Smooth muscle cell (in vitro differentiated cells): ENCODE measurements at regions not wholly inside any gene's neighbourhood (a gene's known extent, or its start where the extent isn't known, plus 50 kb on each side); places are given as distances from the start of the nearest gene placed in this dataset.

Experiments used
- DNase-seq: peaks from one replicate; lab custom pipeline; 2025; ENCODE audit not compliant: unreplicated experiment; lab: John Stamatoyannopoulos, UW
- H2AFZ ChIP-seq: fragments of 200-600 bp; sonication (generic); 2 replicates; pipeline ENCODE4 v1.6.0; 2016; ENCODE audit warnings: antibody characterized with exemption, low read depth, mild to moderate bottlenecking
- H3F3A ChIP-seq: fragments of 200-600 bp; sonication (generic); 2 replicates; pipeline ENCODE4 v1.6.0; 2017; ENCODE audit warnings: antibody characterized with exemption, low read depth
- H3K27ac ChIP-seq: fragments of 200-600 bp; sonication (generic); 2 replicates; pipeline ENCODE4 v1.5.1; 2016; ENCODE audit warnings: low read depth, mild to moderate bottlenecking
- H3K27me3 ChIP-seq: fragments of 200-600 bp; sonication (generic); 2 replicates; pipeline ENCODE4 v1.6.1; 2016; ENCODE audit warnings: low read depth, mild to moderate bottlenecking
- H3K36me3 ChIP-seq: fragments of 200-600 bp; sonication (generic); 2 replicates; pipeline ENCODE4 v1.5.1; 2016; ENCODE audit warnings: low read depth
- H3K4me1 ChIP-seq: fragments of 200-600 bp; sonication (generic); 2 replicates; pipeline ENCODE4 v1.5.1; 2016; ENCODE audit warnings: low read depth
- H3K4me2 ChIP-seq: fragments of 200-600 bp; sonication (generic); 2 replicates; pipeline ENCODE4 v1.6.0; 2016; ENCODE audit warnings: mild to moderate bottlenecking
- H3K4me3 ChIP-seq: fragments of 200-600 bp; sonication (generic); 2 replicates; pipeline ENCODE4 v1.5.1; 2016; ENCODE audit warnings: mild to moderate bottlenecking
- H3K79me2 ChIP-seq: fragments of 200-600 bp; sonication (generic); 2 replicates; pipeline ENCODE4 v1.6.0; 2016; ENCODE audit warnings: low read depth, mild to moderate bottlenecking
- H3K9ac ChIP-seq: fragments of 200-600 bp; sonication (generic); 2 replicates; pipeline ENCODE4 v1.6.0; 2016; ENCODE audit warnings: low read depth
- H3K9me3 ChIP-seq: fragments of 200-600 bp; sonication (generic); replicated peaks from 2 replicates; pipeline ENCODE4 v1.5.1; 2016; ENCODE audit warnings: low read depth
- H4K20me1 ChIP-seq: fragments of 200-600 bp; sonication (generic); 2 replicates; pipeline ENCODE4 v1.6.0; 2016; ENCODE audit warnings: low read depth
- WGBS: methylation state at CpG from one replicate; pipeline ENCODE4 v1.1.7; 2016; ENCODE audit warnings: low lambda C conversion rate; 5-methylcytosine and 5-hydroxymethylcytosine counted together
- TF ChIP-seq, protein P1 (sequence below): fragments of 200-600 bp; sonication (generic); IDR thresholded peaks from 2 replicates; pipeline ENCODE4 v1.5.1; 2017; ENCODE audit warnings: borderline replicate concordance, mild to moderate bottlenecking, antibody characterized with exemption; ENCODE audit not compliant: insufficient read depth, poor library complexity, severe bottlenecking

DNA sequence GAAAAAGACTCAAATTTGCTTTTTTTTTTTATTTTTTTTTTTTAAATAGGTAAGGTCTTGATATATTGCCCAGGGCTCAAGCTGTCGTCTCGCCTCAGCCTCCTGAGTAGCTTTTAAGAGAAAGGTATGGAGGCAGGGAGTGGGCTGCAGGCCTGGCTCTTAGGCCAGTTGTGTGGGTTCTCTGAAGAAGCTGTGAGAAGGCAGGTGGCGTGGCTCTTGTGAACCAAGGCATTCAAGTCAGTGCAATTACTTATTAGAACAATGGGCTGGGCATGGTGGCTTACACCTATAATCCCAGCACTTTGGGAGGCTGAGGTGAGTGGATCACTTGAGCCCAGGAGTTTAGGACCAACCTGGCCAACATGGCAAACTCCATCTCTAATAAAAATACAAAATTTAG is 244.0 kb upstream of the SFRP2 start:
- no peak overlapping the region for H3K27ac ChIP-seq
- no peaks in the 10 kb centered on the region for H3F3A ChIP-seq
- H3K4me1 ChIP-seq: no peaks in the 10 kb centered on the region
- no peak overlapping the region for H3K4me2 ChIP-seq
- DNase-seq: no peak
- H3K27me3 ChIP-seq: peaks cover 13% of the 10 kb centered on the region
- H3K9me3 ChIP-seq: no peaks in the 10 kb centered on the region
- no peaks in the 10 kb centered on the region for H4K20me1 ChIP-seq
- no peaks in the 10 kb centered on the region for H3K79me2 ChIP-seq
- 95% methylated on average over 3 of the region's 3 CpGs for whole genome bisulfite sequencing
- TF ChIP-seq, protein P1, sequence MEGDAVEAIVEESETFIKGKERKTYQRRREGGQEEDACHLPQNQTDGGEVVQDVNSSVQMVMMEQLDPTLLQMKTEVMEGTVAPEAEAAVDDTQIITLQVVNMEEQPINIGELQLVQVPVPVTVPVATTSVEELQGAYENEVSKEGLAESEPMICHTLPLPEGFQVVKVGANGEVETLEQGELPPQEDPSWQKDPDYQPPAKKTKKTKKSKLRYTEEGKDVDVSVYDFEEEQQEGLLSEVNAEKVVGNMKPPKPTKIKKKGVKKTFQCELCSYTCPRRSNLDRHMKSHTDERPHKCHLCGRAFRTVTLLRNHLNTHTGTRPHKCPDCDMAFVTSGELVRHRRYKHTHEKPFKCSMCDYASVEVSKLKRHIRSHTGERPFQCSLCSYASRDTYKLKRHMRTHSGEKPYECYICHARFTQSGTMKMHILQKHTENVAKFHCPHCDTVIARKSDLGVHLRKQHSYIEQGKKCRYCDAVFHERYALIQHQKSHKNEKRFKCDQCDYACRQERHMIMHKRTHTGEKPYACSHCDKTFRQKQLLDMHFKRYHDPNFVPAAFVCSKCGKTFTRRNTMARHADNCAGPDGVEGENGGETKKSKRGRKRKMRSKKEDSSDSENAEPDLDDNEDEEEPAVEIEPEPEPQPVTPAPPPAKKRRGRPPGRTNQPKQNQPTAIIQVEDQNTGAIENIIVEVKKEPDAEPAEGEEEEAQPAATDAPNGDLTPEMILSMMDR: no peak
- no peak overlapping the region for H3K4me3 ChIP-seq
- no peaks in the 10 kb centered on the region for H3K36me3 ChIP-seq
- H2AFZ ChIP-seq: no peak overlapping the region
- H3K9ac ChIP-seq: no peak overlapping the region

DNA sequence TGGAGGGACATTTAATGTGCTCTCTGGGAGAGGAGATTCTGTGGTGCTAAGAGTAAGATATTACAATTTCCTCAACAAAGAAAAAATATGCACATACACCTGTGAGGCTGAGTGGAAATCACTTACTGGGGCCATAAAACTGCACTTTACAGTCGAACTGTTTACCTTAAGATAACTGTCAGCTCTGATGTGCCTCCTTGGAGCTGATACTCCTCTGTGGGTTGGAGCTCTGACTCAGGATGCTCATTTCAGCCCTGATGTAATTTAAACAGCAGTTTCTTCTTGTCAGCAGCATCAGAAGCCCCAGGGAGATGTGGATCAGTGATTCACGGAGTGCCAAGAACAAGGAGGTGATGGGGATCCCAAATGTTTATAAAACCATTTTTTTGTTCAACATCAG is 241.9 kb upstream of the SFRP2 start:
- Histone ChIP-seq H4K20me1 (no peaks in the 10 kb centered on the region), H3K4me3 (no peak overlapping the region), H3K9me3 (no peaks in the 10 kb centered on the region), H3K9ac (no peak overlapping the region), H3K4me1 (no peaks in the 10 kb centered on the region), H3K27me3 (peaks cover 23% of the 10 kb centered on the region), H3F3A (no peaks in the 10 kb centered on the region), H3K36me3 (no peaks in the 10 kb centered on the region), H3K4me2 (no peak overlapping the region), H3K27ac (no peak overlapping the region), H2AFZ (no peak overlapping the region), H3K79me2 (no peaks in the 10 kb centered on the region)
- 29% methylated on average over 2 of the region's 2 CpGs for WGBS
- TF ChIP-seq, protein P1: no peak
- no peak for DNase-seq

DNA sequence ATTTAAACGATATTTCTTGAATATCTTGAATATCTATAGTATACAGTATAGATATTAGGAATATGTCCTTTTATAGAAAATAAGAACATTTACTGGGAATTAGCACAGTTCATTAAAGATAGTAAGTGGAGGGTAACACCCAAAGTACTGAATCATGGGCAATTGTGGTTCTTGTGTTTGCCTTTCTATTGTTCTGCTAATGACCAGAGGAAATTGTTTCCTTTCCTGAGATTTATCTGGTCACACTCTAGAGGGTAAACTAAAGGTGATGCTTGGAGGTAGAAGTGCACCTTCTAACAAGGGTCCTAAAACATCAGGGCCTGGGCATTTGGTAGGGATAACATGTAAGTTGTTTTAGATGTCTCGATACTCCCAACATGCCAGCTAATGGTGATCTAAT is 241.3 kb upstream of the SFRP2 start:
- Histone ChIP-seq H3K4me3 (no peak overlapping the region), H3K27me3 (peaks cover 23% of the 10 kb centered on the region), H3K9ac (no peak overlapping the region), H3K27ac (no peak overlapping the region), H4K20me1 (no peaks in the 10 kb centered on the region), H3K79me2 (no peaks in the 10 kb centered on the region), H3F3A (no peaks in the 10 kb centered on the region), H2AFZ (no peak overlapping the region), H3K4me1 (no peaks in the 10 kb centered on the region), H3K36me3 (no peaks in the 10 kb centered on the region), H3K9me3 (no peaks in the 10 kb centered on the region), H3K4me2 (no peak overlapping the region)
- 69% methylated on average over 2 of the region's 2 CpGs for WGBS
- no peak for DNase-seq
- TF ChIP-seq, protein P1: no peak

DNA sequence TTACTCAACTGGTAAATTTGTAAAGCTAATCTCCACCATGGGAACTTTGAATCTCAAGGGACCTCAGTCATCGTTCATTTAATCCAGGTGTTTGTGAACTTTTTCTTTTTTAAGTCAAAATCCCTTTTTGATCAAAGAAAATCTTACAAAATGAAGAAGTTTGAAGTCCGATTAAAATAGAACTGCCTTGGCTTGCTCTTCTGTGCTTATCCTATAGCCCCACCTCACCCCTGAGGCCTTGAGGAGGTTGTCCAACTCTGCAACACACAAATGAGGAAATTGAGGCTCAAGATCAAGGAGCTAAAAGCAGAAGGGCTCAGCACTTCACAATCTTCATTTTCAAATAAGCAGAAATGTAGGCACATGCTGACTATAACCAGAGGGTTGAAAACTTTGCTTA is 240.3 kb upstream of the SFRP2 start:
- Histone ChIP-seq H3K4me1 (no peaks in the 10 kb centered on the region), H3K79me2 (no peaks in the 10 kb centered on the region), H4K20me1 (no peaks in the 10 kb centered on the region), H3K9ac (no peak overlapping the region), H3K27me3 (peaks cover 23% of the 10 kb centered on the region), H3K9me3 (no peaks in the 10 kb centered on the region), H3F3A (no peaks in the 10 kb centered on the region), H3K4me3 (no peak overlapping the region), H3K36me3 (no peaks in the 10 kb centered on the region), H2AFZ (no peak overlapping the region), H3K27ac (no peak overlapping the region), H3K4me2 (no peak overlapping the region)
- WGBS: 90% methylated on average over 2 of the region's 2 CpGs
- DNase-seq: no peak
- TF ChIP-seq, protein P1: no peak
